Peyer's patch (tissue), 4 donors: ENCODE measurements at regions not wholly inside any gene's neighbourhood (a gene's known extent, or its start where the extent isn't known, plus 50 kb on each side); places are given as distances from the start of the nearest gene placed in this dataset.

Experiments
- CTCF ChIP-seq, 6 experiments: fragments of 450-650 bp in 4 of 6; fragments of 200-600 bp in 2 of 6; sonication (generic) in 1 of 6; IDR thresholded peaks; one replicate each; pipeline ENCODE4 v1.5.1; 2017 to 2019; ENCODE audit warnings: antibody characterized with exemption in 6 of 6, mild to moderate bottlenecking in 3 of 6, moderate library complexity in 1 of 6
- POLR2A ChIP-seq, 2 donors: fragments of 450-650 bp; IDR thresholded peaks; one replicate each; pipeline ENCODE4 v1.5.1; 2017; ENCODE audit warnings: antibody characterized with exemption in 2 of 2, mild to moderate bottlenecking in 2 of 2, moderate library complexity in 2 of 2

GRCh38 chr14:26261368-26262122 is 336.3 kb downstream of the NOVA1 start:
- TF ChIP-seq POLR2A (IDR thresholded peaks at IDR 0.05), result no peak
- TF ChIP-seq CTCF (IDR thresholded peaks at IDR 0.05), result no peak
